Esophagus squamous epithelium (tissue), 4 donors: ENCODE measurements at regions not wholly inside any gene's neighbourhood (a gene's known extent, or its start where the extent isn't known, plus 50 kb on each side); places are given as distances from the start of the nearest gene placed in this dataset.

Source experiments
- CTCF ChIP-seq, 6 experiments: fragments of 450-650 bp in 4 of 6; fragments of 200-600 bp in 2 of 6; sonication (generic) in 2 of 6; IDR thresholded peaks; one replicate each; pipeline ENCODE4 v1.5.1; 2016 to 2019; ENCODE audit warnings: antibody characterized with exemption in 6 of 6, mild to moderate bottlenecking in 4 of 6, moderate library complexity in 4 of 6
- POLR2A ChIP-seq, 4 donors: fragments of 450-650 bp; IDR thresholded peaks; one replicate each; pipeline ENCODE4 v1.6.1; 2017; ENCODE audit warnings: antibody characterized with exemption in 4 of 4, mild to moderate bottlenecking in 4 of 4, moderate library complexity in 3 of 4

DNA sequence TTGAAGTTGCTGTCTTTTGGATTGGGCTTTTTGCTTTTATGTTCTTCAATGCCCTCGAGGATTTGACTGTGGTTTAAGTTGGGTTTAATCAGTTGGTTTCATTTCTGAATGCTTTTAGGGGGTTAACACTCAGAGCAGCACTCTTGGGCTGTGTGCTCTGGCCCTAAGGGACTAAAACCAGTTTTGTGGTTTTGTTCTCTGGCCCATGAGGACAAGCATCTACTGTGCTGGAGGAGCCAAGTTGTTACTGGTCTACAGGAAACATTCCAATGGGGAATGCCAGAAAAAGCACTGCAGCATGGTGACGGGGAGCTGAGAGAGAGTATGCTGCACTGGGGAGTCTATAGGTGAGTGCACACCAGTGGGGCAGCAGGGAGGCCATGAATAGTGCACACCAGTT lies 596.9 kb downstream of the ZBBX start:
- TF ChIP-seq CTCF (IDR thresholded peaks at IDR 0.05), result no peak
- no peak for TF ChIP-seq POLR2A (IDR thresholded peaks at IDR 0.05)
